Fibroblast of mammary gland (primary cell): ENCODE measurements at regions not wholly inside any gene's neighbourhood (a gene's known extent, or its start where the extent isn't known, plus 50 kb on each side); places are given as distances from the start of the nearest gene placed in this dataset.

Experiments used
- DNase-seq: peaks from one replicate; pipeline ENCODE4 v3.0.0-alpha.2; 2010; ENCODE audit warnings: low read depth
- H3K4me3 ChIP-seq: 2 replicates; pipeline ENCODE4 v1.5.1; 2011; ENCODE audit warnings: low read depth, mild to moderate bottlenecking, low read length, moderate library complexity; ENCODE audit not compliant: control insufficient read depth
- TF ChIP-seq, protein P1 (sequence below): conservative IDR thresholded peaks from 2 replicates; pipeline ENCODE4 v1.5.1; 2011; ENCODE audit warnings: low read depth, low read length, inconsistent platforms; ENCODE audit not compliant: control insufficient read depth, insufficient read depth

DNA sequence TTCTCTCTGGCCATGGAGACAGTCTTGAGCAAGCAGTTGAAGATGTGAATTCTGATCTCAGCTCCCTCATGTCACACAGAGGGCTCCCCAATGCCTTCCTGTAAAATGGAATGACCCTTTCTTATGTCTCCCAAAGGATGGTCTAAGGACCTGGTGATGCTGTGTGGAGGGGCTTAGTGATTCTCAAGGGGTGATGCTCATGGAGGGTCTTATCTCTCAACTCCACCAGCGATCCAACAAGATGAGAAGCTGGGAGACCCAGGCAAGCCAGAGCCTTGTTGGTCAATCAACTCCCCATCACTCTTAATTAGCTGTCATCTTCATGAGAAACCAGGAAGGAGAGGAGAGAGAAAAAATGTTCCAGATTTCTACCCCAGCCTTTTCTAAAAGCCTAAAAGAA lies 78.0 kb upstream of the SORCS3 start:
- no peak for DNase-seq
- H3K4me3 ChIP-seq, result no peak overlapping the region
- TF ChIP-seq, protein P1, sequence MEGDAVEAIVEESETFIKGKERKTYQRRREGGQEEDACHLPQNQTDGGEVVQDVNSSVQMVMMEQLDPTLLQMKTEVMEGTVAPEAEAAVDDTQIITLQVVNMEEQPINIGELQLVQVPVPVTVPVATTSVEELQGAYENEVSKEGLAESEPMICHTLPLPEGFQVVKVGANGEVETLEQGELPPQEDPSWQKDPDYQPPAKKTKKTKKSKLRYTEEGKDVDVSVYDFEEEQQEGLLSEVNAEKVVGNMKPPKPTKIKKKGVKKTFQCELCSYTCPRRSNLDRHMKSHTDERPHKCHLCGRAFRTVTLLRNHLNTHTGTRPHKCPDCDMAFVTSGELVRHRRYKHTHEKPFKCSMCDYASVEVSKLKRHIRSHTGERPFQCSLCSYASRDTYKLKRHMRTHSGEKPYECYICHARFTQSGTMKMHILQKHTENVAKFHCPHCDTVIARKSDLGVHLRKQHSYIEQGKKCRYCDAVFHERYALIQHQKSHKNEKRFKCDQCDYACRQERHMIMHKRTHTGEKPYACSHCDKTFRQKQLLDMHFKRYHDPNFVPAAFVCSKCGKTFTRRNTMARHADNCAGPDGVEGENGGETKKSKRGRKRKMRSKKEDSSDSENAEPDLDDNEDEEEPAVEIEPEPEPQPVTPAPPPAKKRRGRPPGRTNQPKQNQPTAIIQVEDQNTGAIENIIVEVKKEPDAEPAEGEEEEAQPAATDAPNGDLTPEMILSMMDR, result no peak

DNA sequence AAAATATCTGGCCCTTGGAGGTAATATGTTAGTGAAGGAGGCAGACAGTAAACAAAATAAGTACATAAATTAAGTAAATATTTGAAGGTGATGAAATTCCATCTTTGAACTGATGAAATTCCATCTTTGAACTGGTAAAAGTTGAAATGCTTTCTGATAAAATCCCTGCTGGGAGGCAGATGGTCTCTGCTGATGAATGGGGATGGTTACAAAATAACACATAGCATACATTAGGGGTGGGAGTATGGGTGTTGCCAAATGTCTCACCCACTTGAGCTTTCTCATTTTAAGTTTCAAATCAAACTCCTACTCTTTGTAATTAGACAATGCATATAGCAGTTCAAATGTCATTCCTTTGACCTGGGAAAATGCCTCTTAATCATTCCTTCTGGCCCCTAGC lies 77.5 kb upstream of the SORCS3 start:
- no peak for DNase-seq
- TF ChIP-seq, protein P1, result no peak
- H3K4me3 ChIP-seq, result no peak overlapping the region

DNA sequence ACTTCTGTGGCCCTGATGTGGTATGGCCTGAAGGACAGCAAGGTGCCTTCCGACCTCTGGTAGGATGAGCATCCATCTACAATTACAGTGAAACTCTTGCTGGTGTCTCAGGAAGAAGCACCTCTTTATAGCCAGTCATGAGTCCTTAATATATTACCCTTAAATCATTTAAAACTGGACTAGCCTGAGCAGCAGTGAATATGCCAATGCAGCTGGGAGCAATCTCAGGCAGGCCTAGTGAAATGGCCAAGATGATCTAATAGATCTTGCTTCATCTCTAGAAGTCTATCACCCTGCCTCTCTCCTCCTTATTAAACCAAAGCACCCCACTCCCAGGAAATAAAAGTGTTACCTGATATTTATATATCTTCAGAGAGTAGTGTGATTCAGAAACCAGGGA lies 66.7 kb upstream of the SORCS3 start:
- no peak for DNase-seq
- TF ChIP-seq, protein P1, result no peak
- no peak overlapping the region for H3K4me3 ChIP-seq

DNA sequence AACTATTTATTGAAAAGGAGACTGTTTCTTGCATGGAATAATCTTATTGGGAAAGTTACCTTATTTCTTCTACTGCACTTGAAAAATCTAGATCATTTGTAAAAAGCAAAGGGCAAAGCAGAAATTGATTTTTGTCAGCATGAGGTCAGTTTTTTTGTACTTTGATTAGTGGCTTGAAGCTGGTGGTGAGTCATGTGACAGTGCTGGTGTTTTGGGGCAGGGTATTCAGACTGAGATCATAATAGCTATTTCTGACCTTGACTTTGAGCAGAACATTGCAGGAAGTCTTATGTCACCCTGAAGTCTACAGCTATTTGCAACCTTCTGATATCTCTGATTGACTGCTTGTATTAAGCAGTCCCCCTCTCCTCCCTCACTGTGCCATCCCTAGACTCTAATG lies 66.3 kb upstream of the SORCS3 start:
- peak; percentile 5 for DNase-seq
- TF ChIP-seq, protein P1, result no peak

DNA sequence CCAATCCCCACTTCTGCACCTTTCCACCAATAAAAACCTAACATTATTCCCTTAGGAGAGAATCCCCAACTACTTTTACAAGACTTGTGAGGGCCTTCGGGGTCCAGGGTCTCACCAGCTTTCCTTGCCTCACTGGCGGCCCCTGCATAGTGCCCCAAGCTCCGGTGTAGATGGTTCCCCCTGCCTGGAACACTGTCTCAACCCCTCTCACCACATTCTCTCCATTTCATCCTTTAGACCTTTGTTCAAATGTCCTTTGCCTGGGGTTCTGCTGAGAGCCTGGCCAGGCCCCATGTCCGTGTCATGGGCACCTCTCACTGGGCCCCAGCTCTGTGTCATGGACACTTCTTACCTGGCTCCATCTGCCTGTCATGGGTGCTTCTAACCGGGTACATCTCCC lies 64.5 kb upstream of the SORCS3 start:
- no peak for DNase-seq
- TF ChIP-seq, protein P1, result no peak
- H3K4me3 ChIP-seq, result no peak overlapping the region

More for the DNA sequence above, 66.3 kb upstream of the SORCS3 start:
- H3K4me3 ChIP-seq, result no peak overlapping the region

DNA sequence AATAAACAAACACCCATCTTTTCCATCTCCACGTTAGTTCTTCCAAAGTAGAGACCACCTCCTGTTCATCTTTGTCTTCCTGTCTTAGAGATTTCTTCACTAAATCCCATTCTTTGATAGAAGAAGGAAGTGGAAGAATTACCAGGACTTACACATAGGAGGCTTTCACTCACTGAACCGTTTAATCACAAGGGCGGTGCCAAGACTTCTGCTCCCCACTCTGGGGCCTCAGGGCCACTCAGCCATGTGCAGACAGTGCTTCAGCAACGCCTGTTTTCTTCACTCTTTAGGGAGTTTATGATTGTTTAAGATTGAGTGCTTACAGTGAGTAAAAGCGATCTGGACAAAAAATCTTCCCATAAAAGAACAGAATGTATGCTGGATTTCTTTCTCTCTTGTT lies 63.9 kb upstream of the SORCS3 start:
- H3K4me3 ChIP-seq, result no peak overlapping the region
- TF ChIP-seq, protein P1, result no peak
- no peak for DNase-seq

DNA sequence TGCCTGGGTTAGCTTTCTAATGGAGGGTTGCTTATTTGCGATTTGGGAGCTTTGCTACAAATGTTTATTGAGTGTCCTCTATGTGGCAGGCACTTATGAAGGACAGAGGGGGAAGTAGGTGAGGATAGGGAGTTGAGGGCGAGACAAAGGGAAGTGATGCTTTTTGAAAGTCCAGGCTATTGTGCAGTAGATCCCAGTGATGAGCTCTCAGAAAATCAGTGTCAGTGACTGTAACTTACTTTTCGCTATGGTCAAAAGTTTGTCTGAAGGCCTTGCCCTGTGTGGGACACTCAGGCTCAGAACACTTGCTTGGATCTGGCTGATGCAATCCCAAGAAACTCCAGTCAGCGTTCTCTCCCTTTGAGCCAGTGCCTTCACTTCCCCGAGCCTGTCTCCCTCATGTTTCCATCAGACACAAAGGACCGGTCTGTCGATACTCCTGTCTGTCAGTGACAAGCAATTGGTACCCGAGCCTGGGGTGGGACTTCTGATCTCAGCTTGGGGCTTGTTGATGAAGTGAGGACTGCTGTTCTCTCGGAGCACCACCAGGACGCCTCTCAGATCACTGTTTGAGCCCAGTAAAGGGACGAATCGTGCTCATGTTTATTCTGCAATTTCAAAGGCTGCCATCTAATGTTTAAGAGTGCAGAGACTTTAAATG lies 63.1 kb upstream of the SORCS3 start:
- no peak overlapping the region for H3K4me3 ChIP-seq
- DNase-seq, result no peak
- TF ChIP-seq, protein P1, result no peak
